Mammary epithelial cell (primary cell): ENCODE measurements at regions not wholly inside any gene's neighbourhood (a gene's known extent, or its start where the extent isn't known, plus 50 kb on each side); places are given as distances from the start of the nearest gene placed in this dataset.

Experiments used
- EZH2 ChIP-seq: IDR thresholded peaks from 2 replicates; pipeline ENCODE4 v1.6.1; 2012; ENCODE audit warnings: low read length, inconsistent platforms, borderline replicate concordance
- TF ChIP-seq, protein P1 (sequence below), 2 donors: IDR thresholded peaks in 1 of 2; conservative IDR thresholded peaks in 1 of 2; 2 replicates each; pipeline ENCODE4 v1.5.1; 2011 to 2012; ENCODE audit warnings: inconsistent platforms in 2 of 2, low read length in 2 of 2, mild to moderate bottlenecking in 2 of 2, control low read depth in 1 of 2, low read depth in 1 of 2; ENCODE audit not compliant: insufficient read depth in 1 of 2; ENCODE audit errors: extremely low read depth in 1 of 2

GRCh38 chr16:35252356-35252936 lies 1793.0 kb downstream of the TP53TG3F start:
- no peak for TF ChIP-seq EZH2
- TF ChIP-seq, protein P1, sequence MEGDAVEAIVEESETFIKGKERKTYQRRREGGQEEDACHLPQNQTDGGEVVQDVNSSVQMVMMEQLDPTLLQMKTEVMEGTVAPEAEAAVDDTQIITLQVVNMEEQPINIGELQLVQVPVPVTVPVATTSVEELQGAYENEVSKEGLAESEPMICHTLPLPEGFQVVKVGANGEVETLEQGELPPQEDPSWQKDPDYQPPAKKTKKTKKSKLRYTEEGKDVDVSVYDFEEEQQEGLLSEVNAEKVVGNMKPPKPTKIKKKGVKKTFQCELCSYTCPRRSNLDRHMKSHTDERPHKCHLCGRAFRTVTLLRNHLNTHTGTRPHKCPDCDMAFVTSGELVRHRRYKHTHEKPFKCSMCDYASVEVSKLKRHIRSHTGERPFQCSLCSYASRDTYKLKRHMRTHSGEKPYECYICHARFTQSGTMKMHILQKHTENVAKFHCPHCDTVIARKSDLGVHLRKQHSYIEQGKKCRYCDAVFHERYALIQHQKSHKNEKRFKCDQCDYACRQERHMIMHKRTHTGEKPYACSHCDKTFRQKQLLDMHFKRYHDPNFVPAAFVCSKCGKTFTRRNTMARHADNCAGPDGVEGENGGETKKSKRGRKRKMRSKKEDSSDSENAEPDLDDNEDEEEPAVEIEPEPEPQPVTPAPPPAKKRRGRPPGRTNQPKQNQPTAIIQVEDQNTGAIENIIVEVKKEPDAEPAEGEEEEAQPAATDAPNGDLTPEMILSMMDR (conservative IDR thresholded peaks at IDR 0.05 in 1 of 2, IDR thresholded peaks at IDR 0.05 in 1 of 2; ENCODE audit: extremely low read depth in 1 of 2, insufficient read depth in 1 of 2, low read depth in 1 of 2, low read length in 2 of 2): no peak
